Caco-2 (cell line): ENCODE measurements at regions not wholly inside any gene's neighbourhood (a gene's known extent, or its start where the extent isn't known, plus 50 kb on each side); places are given as distances from the start of the nearest gene placed in this dataset.

ENCODE experiments used
- BruUV-seq: library from RNA; stranded (reverse); fragments of 400-500 nt; replicated peaks from 2 replicates; lab custom pipeline; 2021; lab: Mats Ljungman, UMichigan
- CTCF ChIA-PET: fragments of 300-600 bp; sonication (Branson Sonifier 250); formaldehyde crosslinking; loops from one replicate; lab custom pipeline; 2022; ENCODE audit warnings: antibody characterized with exemption; lab: Charles Lee
- POLR2A ChIA-PET: fragments of 300-600 bp; sonication (Branson Sonifier 250); formaldehyde crosslinking; loops from one replicate; lab custom pipeline; 2022; ENCODE audit warnings: antibody characterized with exemption; lab: Charles Lee
- DNase-seq, 2 experiments: peaks; one replicate each; pipeline versions ENCODE4 v3.0.0 to v3.0.0-alpha.2; 2020 to 2022
- H3K27me3 ChIP-seq: replicated peaks from 2 replicates; pipeline ENCODE4 v1.6.0; 2011; ENCODE audit warnings: low read length; ENCODE audit not compliant: control insufficient read depth, insufficient read depth
- H3K36me3 ChIP-seq: 2 replicates; pipeline ENCODE4 v1.5.1; 2011; ENCODE audit warnings: low read length; ENCODE audit not compliant: control insufficient read depth, insufficient read depth
- H3K4me1 ChIP-seq: fragments of 250-450 bp; sonication (Bioruptor Pico); 2 replicates; pipeline ENCODE4 v1.5.1; 2020; ENCODE audit warnings: mild to moderate bottlenecking
- H3K4me3 ChIP-seq: 2 replicates; pipeline ENCODE4 v1.5.1; 2011; ENCODE audit warnings: low read depth, mild to moderate bottlenecking, control low read depth, low read length
- H3K9me3 ChIP-seq: fragments of 250-450 bp; sonication (Bioruptor Pico); 2 replicates; pipeline ENCODE4 v1.5.1; 2020; ENCODE audit warnings: mild to moderate bottlenecking, moderate library complexity
- H3K27ac Mint-ChIP-seq: one replicate; pipeline ENCODE4 v1.8.0; 2022; ENCODE audit warnings: mixed read lengths; ENCODE audit not compliant: unreplicated experiment
- H3K27me3 Mint-ChIP-seq: one replicate; pipeline ENCODE4 v1.8.0; 2022; ENCODE audit warnings: mixed read lengths; ENCODE audit not compliant: insufficient read depth, unreplicated experiment
- H3K36me3 Mint-ChIP-seq: one replicate; pipeline ENCODE4 v1.8.0; 2022; ENCODE audit warnings: mild to moderate bottlenecking, mixed read lengths; ENCODE audit not compliant: insufficient read depth, unreplicated experiment
- H3K4me1 Mint-ChIP-seq: one replicate; pipeline ENCODE4 v1.8.0; 2022; ENCODE audit warnings: low read depth, mixed read lengths; ENCODE audit not compliant: unreplicated experiment
- H3K4me3 Mint-ChIP-seq: one replicate; pipeline ENCODE4 v1.8.0; 2022; ENCODE audit warnings: mild to moderate bottlenecking, moderate library complexity, mixed read lengths; ENCODE audit not compliant: unreplicated experiment
- H3K9me3 Mint-ChIP-seq: one replicate; pipeline ENCODE4 v1.8.0; 2022; ENCODE audit warnings: mixed read lengths; ENCODE audit not compliant: unreplicated experiment
- CTCF ChIP-seq, 2 experiments: fragments of 200-600 bp in 1 of 2; IDR thresholded peaks; 1 replicate in 1 of 2; 2 replicates in 1 of 2; pipeline versions ENCODE4 v1.5.1 to v1.8.0; 2011 to 2022; ENCODE audit warnings: antibody characterized with exemption in 1 of 2, control low read depth in 1 of 2, inconsistent platforms in 1 of 2, low read depth in 1 of 2, low read length in 1 of 2, mild to moderate bottlenecking in 1 of 2, moderate library complexity in 1 of 2; ENCODE audit not compliant: insufficient read depth in 1 of 2, severe bottlenecking in 1 of 2, unreplicated experiment in 1 of 2
- intact Hi-C: fragments of 100-400 bp; cut with micrococcal nuclease; formaldehyde crosslinking; loops from one replicate; pipeline ENCODE4 v1.10.0; 2022; ENCODE audit not compliant: unreplicated experiment

GRCh38 chr3:81274671-81275070, 486.8 kb downstream of the GBE1 start:
- Mint-ChIP-seq H3K4me3 (no peak overlapping the region), H3K4me1 (peaks cover 16% of the 10 kb centered on the region), H3K27me3 (no peaks in the 10 kb centered on the region), H3K36me3 (no peaks in the 10 kb centered on the region), H3K9me3 (no peaks in the 10 kb centered on the region), H3K27ac (no peak overlapping the region)
- Histone ChIP-seq H3K4me3 (no peak overlapping the region), H3K9me3 (no peaks in the 10 kb centered on the region), H3K27me3 (no peaks in the 10 kb centered on the region), H3K36me3 (no peaks in the 10 kb centered on the region), H3K4me1 (peaks cover 34% of the 10 kb centered on the region)
- POLR2A ChIA-PET = no interaction called here
- no TSS peak for BruUV-seq
- TF ChIP-seq CTCF (IDR thresholded peaks at IDR 0.05; ENCODE audit: insufficient read depth in 1 of 2, low read depth in 1 of 2, low read length in 1 of 2, severe bottlenecking in 1 of 2, unreplicated experiment in 1 of 2) = no peak
- DNase-seq = no peak
- intact Hi-C loops = no loop called here
- CTCF ChIA-PET = no interaction called here

GRCh38 chr3:81270603-81271379, 490.7 kb downstream of the GBE1 start:
- H3K4me3 ChIP-seq = no peak overlapping the region
- DNase-seq = no peak
- Mint-ChIP-seq H3K27ac (no peak overlapping the region), H3K36me3 (no peaks in the 10 kb centered on the region), H3K27me3 (no peaks in the 10 kb centered on the region), H3K4me1 (peaks cover 7% of the 10 kb centered on the region), H3K9me3 (no peaks in the 10 kb centered on the region), H3K4me3 (no peak overlapping the region)
- POLR2A ChIA-PET = no interaction called here
- peaks cover 23% of the 10 kb centered on the region for H3K4me1 ChIP-seq
- no peaks in the 10 kb centered on the region for H3K36me3 ChIP-seq
- CTCF ChIA-PET = no interaction called here
- no peaks in the 10 kb centered on the region for H3K9me3 ChIP-seq
- intact Hi-C loops = loop anchor here (1.0 kb wide), 1 partner anchor 21 kb away; no protein-coding TSS in a partner anchor
- TF ChIP-seq CTCF (IDR thresholded peaks at IDR 0.05; ENCODE audit: insufficient read depth in 1 of 2, low read depth in 1 of 2, low read length in 1 of 2, severe bottlenecking in 1 of 2, unreplicated experiment in 1 of 2) = no peak
- no TSS peak for BruUV-seq
- no peaks in the 10 kb centered on the region for H3K27me3 ChIP-seq

- Histone ChIP-seq H3K9me3 (no peaks in the 10 kb centered on the region), H3K27me3 (no peaks in the 10 kb centered on the region), H3K36me3 (no peaks in the 10 kb centered on the region), H3K4me3 (no peak overlapping the region), H3K4me1 (peaks cover 34% of the 10 kb centered on the region)
- ChIA-PET CTCF (no interaction called here), POLR2A (no interaction called here)
- TF ChIP-seq CTCF (IDR thresholded peaks at IDR 0.05; ENCODE audit: insufficient read depth in 1 of 2, low read depth in 1 of 2, low read length in 1 of 2, severe bottlenecking in 1 of 2, unreplicated experiment in 1 of 2) = no peak
- H3K9me3 Mint-ChIP-seq = no peaks in the 10 kb centered on the region
- DNase-seq = no peak
- no peaks in the 10 kb centered on the region for H3K27me3 Mint-ChIP-seq
- no TSS peak for BruUV-seq
- intact Hi-C loops = no loop called here
- peak overlapping the region; percentile 5 for H3K27ac Mint-ChIP-seq
- H3K4me1 Mint-ChIP-seq = peaks cover 7% of the 10 kb centered on the region
- no peak overlapping the region for H3K4me3 Mint-ChIP-seq
- H3K36me3 Mint-ChIP-seq = no peaks in the 10 kb centered on the region
Measured at GRCh38 chr3:81268526-81268925, 492.9 kb downstream of the GBE1 start.
